ENCODE measurements at regions not wholly inside any gene's neighbourhood (a gene's known extent, or its start where the extent isn't known, plus 50 kb on each side); places are given as distances from the start of the nearest gene placed in this dataset.
A peak's percentile ranks its signal among the peaks of the same experiment; 100 is the strongest.

GRCh38 chr18:46415532-46416252 is 241.3 kb downstream of the LOXHD1 start:
- DNase-seq, result no peak

- no peak for DNase-seq
Measured at GRCh38 chr18:46416706-46417638, 240.0 kb downstream of the LOXHD1 start.

- no peak for DNase-seq
Measured at GRCh38 chr18:46418663-46419260, 238.3 kb downstream of the LOXHD1 start.

- DNase-seq, result no peak
Measured at GRCh38 chr18:46419391-46420141, 237.5 kb downstream of the LOXHD1 start.

- no peak for DNase-seq
Measured at GRCh38 chr18:46421973-46422551, 235.0 kb downstream of the LOXHD1 start.

GRCh38 chr18:46422552-46423055 is 234.4 kb downstream of the LOXHD1 start:
- DNase-seq, result no peak

- DNase-seq, result no peak
Measured at GRCh38 chr18:46423226-46423805, 233.7 kb downstream of the LOXHD1 start.

- peak; percentile 22 for DNase-seq
Measured at GRCh38 chr18:46424898-46425297, 232.1 kb downstream of the LOXHD1 start.

GRCh38 chr18:46425511-46425910 is 231.5 kb downstream of the LOXHD1 start:
- no peak for DNase-seq

GRCh38 chr18:46426021-46426678 is 230.9 kb downstream of the LOXHD1 start:
- DNase-seq, result no peak

GRCh38 chr18:46426679-46427047 is 230.4 kb downstream of the LOXHD1 start:
- no peak for DNase-seq

Data from DMS79 treated with DMSO at 0.1 percent for 48 hours (cell line).